ENCODE measurements at regions not wholly inside any gene's neighbourhood (a gene's known extent, or its start where the extent isn't known, plus 50 kb on each side); places are given as distances from the start of the nearest gene placed in this dataset.
A peak's percentile ranks its signal among the peaks of the same experiment; 100 is the strongest.
"Not testable (repeated sequence)": the region's sequence is repeated elsewhere in the genome, so short reads cannot be mapped to it uniquely, and the experiment has no call there.

GRCh38 chr2:111267038-111267437 is 146.3 kb downstream of the BCL2L11 start:
- H2BK12ac ChIP-seq (ENCODE audit: low read depth, low read length); H2BK15ac ChIP-seq (ENCODE audit: low read length); H3K27me3 ChIP-seq (replicated peaks in 1 of 4; ENCODE audit: control insufficient read depth in 3 of 4, extremely low read depth in 1 of 4, insufficient read depth in 3 of 4, low read length in 3 of 4); H3K4me2 ChIP-seq (ENCODE audit: insufficient read depth in 1 of 2, low read depth in 2 of 2, low read length in 2 of 2); H3K27ac ChIP-seq (ENCODE audit: low read depth, low read length); CTCF ChIA-PET (ENCODE audit: partially characterized antibody); H3K4me3 ChIP-seq (ENCODE audit: extremely low read depth in 1 of 4, insufficient read depth in 2 of 4, low read depth in 3 of 4, low read length in 4 of 4); H2AFZ ChIP-seq (ENCODE audit: low read length); H4K91ac ChIP-seq (replicated peaks; ENCODE audit: insufficient read length, low read length); H2AK5ac ChIP-seq (ENCODE audit: low read depth, low read length); H3K14ac ChIP-seq (ENCODE audit: insufficient read length); H3K79me1 ChIP-seq (ENCODE audit: low read depth, low read length); H3K36me3 ChIP-seq (ENCODE audit: control insufficient read depth in 2 of 4, insufficient read depth in 4 of 4, low read length in 3 of 4); H2BK120ac ChIP-seq (replicated peaks; ENCODE audit: low read depth, low read length); H3K23ac ChIP-seq (ENCODE audit: insufficient read length); H4K5ac ChIP-seq (ENCODE audit: insufficient read length, low read depth, low read length); DNase-seq (ENCODE audit: low read depth in 1 of 2, low spot score in 2 of 2); H3K9ac ChIP-seq (replicated peaks in 1 of 4; ENCODE audit: extremely low read depth in 1 of 4, low read depth in 3 of 4, low read length in 3 of 4); H4K8ac ChIP-seq (ENCODE audit: extremely low read depth, insufficient read depth, low read length); POLR2A ChIA-PET (ENCODE audit: partially characterized antibody); H2BK5ac ChIP-seq (ENCODE audit: low read depth, low read length); H3K79me2 ChIP-seq (ENCODE audit: control insufficient read depth in 1 of 2, insufficient read depth in 2 of 2, low read length in 2 of 2); H2BK20ac ChIP-seq (ENCODE audit: low read length); H3K23me2 ChIP-seq (ENCODE audit: low read depth, low read length); H3K4me1 ChIP-seq (replicated peaks in 1 of 4; ENCODE audit: control insufficient read depth in 3 of 4, insufficient read depth in 4 of 4, low read length in 3 of 4); H3K9me3 ChIP-seq (ENCODE audit: insufficient read depth in 2 of 2, low read depth in 1 of 2, low read length in 1 of 2); H3K18ac ChIP-seq (ENCODE audit: extremely low read depth, low read length); H4K20me1 ChIP-seq (replicated peaks in 1 of 2; ENCODE audit: control insufficient read depth in 1 of 2, insufficient read depth in 2 of 2, low read length in 2 of 2); H3K56ac ChIP-seq (replicated peaks; ENCODE audit: insufficient read length, low read depth, low read length); H3K4ac ChIP-seq (replicated peaks; ENCODE audit: insufficient read length, low read depth, low read length); FAIRE-seq: not testable (repeated sequence)
- WGBS, 2 experiments (ENCODE audit: extremely low coverage in 1 of 2, insufficient coverage in 1 of 2, insufficient read length in 1 of 2, insufficient replicate concordance in 2 of 2, low coverage in 1 of 2, low lambda C conversion rate in 2 of 2, missing lambda C conversion rate in 1 of 2): 100% methylated on average over 2 of the region's 14 CpGs; no CpG with 5 or more reads in 1 of the 2 experiments

- H3K4me2 ChIP-seq (ENCODE audit: insufficient read depth in 1 of 2, low read depth in 2 of 2, low read length in 2 of 2); H3K56ac ChIP-seq (replicated peaks; ENCODE audit: insufficient read length, low read depth, low read length); H3K18ac ChIP-seq (ENCODE audit: extremely low read depth, low read length); H2BK12ac ChIP-seq (ENCODE audit: low read depth, low read length); DNase-seq (ENCODE audit: low read depth in 1 of 2, low spot score in 2 of 2); H2AK5ac ChIP-seq (ENCODE audit: low read depth, low read length); POLR2A ChIA-PET (ENCODE audit: partially characterized antibody); H2BK20ac ChIP-seq (ENCODE audit: low read length); H3K4ac ChIP-seq (replicated peaks; ENCODE audit: insufficient read length, low read depth, low read length); H3K9ac ChIP-seq (replicated peaks in 1 of 4; ENCODE audit: extremely low read depth in 1 of 4, low read depth in 3 of 4, low read length in 3 of 4); H3K79me2 ChIP-seq (ENCODE audit: control insufficient read depth in 1 of 2, insufficient read depth in 2 of 2, low read length in 2 of 2); H2BK120ac ChIP-seq (replicated peaks; ENCODE audit: low read depth, low read length); H3K27ac ChIP-seq (ENCODE audit: low read depth, low read length); H3K14ac ChIP-seq (ENCODE audit: insufficient read length); H3K79me1 ChIP-seq (ENCODE audit: low read depth, low read length); CTCF ChIA-PET (ENCODE audit: partially characterized antibody); H2AFZ ChIP-seq (ENCODE audit: low read length); H3K4me1 ChIP-seq (replicated peaks in 1 of 4; ENCODE audit: control insufficient read depth in 3 of 4, insufficient read depth in 4 of 4, low read length in 3 of 4); H3K9me3 ChIP-seq (ENCODE audit: insufficient read depth in 2 of 2, low read depth in 1 of 2, low read length in 1 of 2); H3K23ac ChIP-seq (ENCODE audit: insufficient read length); H3K27me3 ChIP-seq (replicated peaks in 1 of 4; ENCODE audit: control insufficient read depth in 3 of 4, extremely low read depth in 1 of 4, insufficient read depth in 3 of 4, low read length in 3 of 4); H3K36me3 ChIP-seq (ENCODE audit: control insufficient read depth in 2 of 4, insufficient read depth in 4 of 4, low read length in 3 of 4); H4K20me1 ChIP-seq (replicated peaks in 1 of 2; ENCODE audit: control insufficient read depth in 1 of 2, insufficient read depth in 2 of 2, low read length in 2 of 2); H2BK15ac ChIP-seq (ENCODE audit: low read length); H4K5ac ChIP-seq (ENCODE audit: insufficient read length, low read depth, low read length); H4K8ac ChIP-seq (ENCODE audit: extremely low read depth, insufficient read depth, low read length); H3K23me2 ChIP-seq (ENCODE audit: low read depth, low read length); H4K91ac ChIP-seq (replicated peaks; ENCODE audit: insufficient read length, low read length); H3K4me3 ChIP-seq (ENCODE audit: extremely low read depth in 1 of 4, insufficient read depth in 2 of 4, low read depth in 3 of 4, low read length in 4 of 4); H2BK5ac ChIP-seq (ENCODE audit: low read depth, low read length): not testable (repeated sequence)
- no CpG with 5 or more reads among the region's 4 CpGs for WGBS, 2 experiments (ENCODE audit: extremely low coverage in 1 of 2, insufficient coverage in 1 of 2, insufficient read length in 1 of 2, insufficient replicate concordance in 2 of 2, low coverage in 1 of 2, low lambda C conversion rate in 2 of 2, missing lambda C conversion rate in 1 of 2)
- peak; percentile 50 for FAIRE-seq
Measured at GRCh38 chr2:111269761-111270323, 149.1 kb downstream of the BCL2L11 start.

All from H1 (cell line).